Ramos (cell line): ENCODE measurements at regions not wholly inside any gene's neighbourhood (a gene's known extent, or its start where the extent isn't known, plus 50 kb on each side); places are given as distances from the start of the nearest gene placed in this dataset.

Source experiments
- in situ Hi-C: fragments of 300-500 bp; cut with MboI; formaldehyde crosslinking; loops from one replicate; pipeline ENCODE4 v1.14.3; 2022; ENCODE audit warnings: low sequenced_read_pairs; ENCODE audit not compliant: unreplicated experiment

DNA sequence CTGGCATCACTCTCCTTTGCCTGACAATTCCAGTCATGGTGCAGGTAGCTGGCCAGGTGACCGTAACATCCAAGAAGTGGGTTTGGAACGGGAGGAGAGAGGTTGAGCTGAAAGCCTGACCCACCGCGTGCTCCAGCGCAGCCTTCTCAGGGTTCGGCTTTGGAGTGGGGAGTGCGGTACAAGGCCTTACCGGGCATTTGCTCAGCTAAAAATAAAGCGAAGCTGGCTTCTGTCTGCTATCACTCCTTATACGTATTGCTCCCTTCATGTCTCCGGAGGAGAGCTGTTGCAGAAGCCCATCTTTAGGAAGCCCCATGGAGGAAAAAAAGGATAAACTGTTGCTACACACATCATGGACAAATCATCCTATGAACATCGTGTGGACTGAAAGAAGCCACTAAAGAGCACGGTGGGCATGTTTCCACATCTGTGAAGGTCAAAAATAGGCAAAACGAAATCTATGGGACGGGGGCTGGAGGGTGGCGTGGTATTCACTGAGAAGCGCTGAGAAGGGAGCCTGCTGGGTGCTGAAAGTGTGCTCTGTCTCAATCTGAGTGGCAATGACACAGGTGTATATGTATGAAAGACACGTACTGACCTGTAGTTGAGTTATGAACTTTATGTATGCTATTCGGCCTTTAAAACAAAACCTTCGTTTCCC, 57.2 kb upstream of the TAB2 start:
- in situ Hi-C loops, result no loop called here

- in situ Hi-C loops, result no loop called here
Observed at GRCh38 chr6:149261364-149262040, 56.0 kb upstream of the TAB2 start.

DNA sequence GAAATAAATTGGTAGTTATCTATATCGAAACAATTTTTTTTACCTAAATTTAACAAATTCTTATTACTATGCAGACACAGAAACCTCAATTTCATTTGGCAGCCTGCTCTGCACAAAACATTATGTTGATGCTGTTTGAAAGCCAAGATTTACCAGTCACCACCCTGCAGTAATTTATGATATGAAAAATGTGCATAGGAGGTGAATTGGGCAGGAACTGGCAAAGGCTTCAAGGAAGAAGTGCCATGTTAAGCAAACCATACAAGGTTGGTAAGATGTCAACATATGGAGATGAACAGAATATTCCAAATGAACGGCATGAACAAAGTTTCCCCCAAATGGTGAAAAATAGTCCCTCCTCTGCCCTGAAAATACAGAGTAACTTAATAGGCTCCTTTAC, 54.2 kb upstream of the TAB2 start:
- in situ Hi-C loops, result no loop called here

DNA sequence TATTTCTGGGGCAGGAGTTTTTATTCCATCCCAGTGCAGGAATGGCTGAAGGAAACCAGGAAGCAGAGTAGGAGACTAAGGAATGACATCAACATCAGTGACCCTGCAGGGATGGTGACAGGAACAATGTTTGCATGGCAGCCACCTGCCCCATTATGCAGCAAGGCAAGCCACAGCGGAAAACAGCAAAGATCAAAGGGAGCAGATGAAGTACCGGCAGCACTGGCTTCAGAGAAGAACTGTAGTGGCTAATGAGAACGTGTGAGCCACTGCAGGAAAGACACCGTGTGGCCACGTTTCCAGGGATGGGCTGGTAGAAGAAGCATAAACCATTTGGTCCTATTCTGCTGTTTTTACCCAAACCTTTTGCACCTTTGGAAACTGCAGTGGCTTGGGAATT, 52.9 kb upstream of the TAB2 start:
- in situ Hi-C loops, result no loop called here

DNA sequence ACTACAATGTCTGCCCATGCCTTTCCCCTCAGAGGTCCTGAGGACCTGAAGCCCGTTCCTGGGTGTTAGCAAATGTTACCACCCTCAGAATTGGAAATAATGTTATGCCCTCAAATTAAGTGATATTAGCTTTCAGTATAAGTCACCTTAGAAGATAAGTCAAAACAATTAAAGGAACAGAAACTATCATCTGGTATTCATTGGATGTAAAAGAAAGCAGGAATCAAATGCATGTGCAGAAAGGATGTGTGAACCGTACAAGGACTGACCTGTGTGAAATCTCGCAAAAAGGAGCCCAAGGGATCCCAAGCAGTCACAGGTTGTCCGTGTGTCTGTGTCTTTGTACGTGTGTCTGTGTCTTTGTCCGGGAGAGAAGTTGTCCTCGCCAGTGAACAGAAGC, 51.6 kb upstream of the TAB2 start:
- in situ Hi-C loops, result no loop called here

- in situ Hi-C loops, result no loop called here
Observed at GRCh38 chr6:149266659-149267058, 50.9 kb upstream of the TAB2 start.

GRCh38 chr6:149267072-149267471, 50.4 kb upstream of the TAB2 start:
- in situ Hi-C loops, result no loop called here

DNA sequence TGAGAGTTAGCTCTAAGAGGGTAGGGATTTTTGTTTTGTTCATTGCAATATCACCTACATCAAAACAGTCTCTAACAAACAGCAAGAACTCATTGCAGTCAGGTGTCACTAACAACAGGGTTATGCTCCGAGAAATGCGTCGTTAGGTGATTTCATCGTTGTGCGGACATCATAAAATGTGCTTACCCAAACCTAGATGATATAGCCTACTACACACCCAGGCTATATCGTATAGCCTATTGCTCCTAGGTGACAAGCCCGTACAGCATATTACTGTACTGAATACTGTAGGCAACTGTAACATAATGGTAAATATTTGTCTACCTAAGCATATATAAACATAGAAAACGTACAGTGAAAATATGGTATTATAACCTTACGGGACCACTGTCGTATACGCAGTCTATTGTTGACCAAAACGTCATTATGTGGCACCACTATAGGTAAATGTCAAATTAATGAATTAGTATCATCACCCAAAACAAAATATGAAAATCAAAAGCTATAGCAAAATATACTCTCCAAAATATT, 49.9 kb upstream of the TAB2 start:
- in situ Hi-C loops, result no loop called here
